ENCODE measurements at regions not wholly inside any gene's neighbourhood (a gene's known extent, or its start where the extent isn't known, plus 50 kb on each side); places are given as distances from the start of the nearest gene placed in this dataset.

GRCh38 chr7:51601461-51601860 is 284.9 kb upstream of the COBL start:
- no peak for TF ChIP-seq POLR2A (IDR thresholded peaks at IDR 0.05)
- TF ChIP-seq POLR2AphosphoS5 (IDR thresholded peaks at IDR 0.05): no peak

Data from sigmoid colon (tissue), 4 donors.